ENCODE measurements at regions not wholly inside any gene's neighbourhood (a gene's known extent, or its start where the extent isn't known, plus 50 kb on each side); places are given as distances from the start of the nearest gene placed in this dataset.
"Not testable (repeated sequence)": the region's sequence is repeated elsewhere in the genome, so short reads cannot be mapped to it uniquely, and the experiment has no call there.

- Mint-ChIP-seq H3K36me3 (no peaks in the 10 kb centered on the region), H3K4me1 (no peaks in the 10 kb centered on the region), H3K27ac (no peak overlapping the region), H3K27me3 (peaks cover 8% of the 10 kb centered on the region), H3K9me3 (no peaks in the 10 kb centered on the region), H3K4me3 (no peak overlapping the region)
- ATAC-seq (ENCODE audit: low read depth) (no peak), DNase-seq (no peak)
- POLR2A ChIA-PET = no interaction called here
These were observed 146.8 kb downstream of the CYP26A1 start for GRCh38 chr10:93220296-93221170.

- H3K9me3 Mint-ChIP-seq = no peaks in the 10 kb centered on the region
These were observed 147.4 kb downstream of the CYP26A1 start for GRCh38 chr10:93221171-93221496.

GRCh38 chr10:93221521-93221920 lies 147.8 kb downstream of the CYP26A1 start:
- DNase-seq (no peak), ATAC-seq (ENCODE audit: low read depth) (no peak)
- Mint-ChIP-seq H3K9me3 (no peaks in the 10 kb centered on the region), H3K27ac (no peak overlapping the region), H3K4me1 (no peaks in the 10 kb centered on the region), H3K4me3 (no peak overlapping the region), H3K36me3 (no peaks in the 10 kb centered on the region), H3K27me3 (peaks cover 10% of the 10 kb centered on the region)
- POLR2A ChIA-PET = no interaction called here

More at GRCh38 chr10:93221171-93221496, 147.4 kb downstream of the CYP26A1 start:
- peaks cover 10% of the 10 kb centered on the region for H3K27me3 Mint-ChIP-seq
- POLR2A ChIA-PET = no interaction called here
- H3K27ac Mint-ChIP-seq = no peak overlapping the region
- ATAC-seq (ENCODE audit: low read depth) = no peak
- H3K4me3 Mint-ChIP-seq = no peak overlapping the region
- no peaks in the 10 kb centered on the region for H3K36me3 Mint-ChIP-seq
- no peak for DNase-seq
- H3K4me1 Mint-ChIP-seq = no peaks in the 10 kb centered on the region

GRCh38 chr10:93222211-93222754 lies 148.6 kb downstream of the CYP26A1 start:
- no peaks in the 10 kb centered on the region for H3K4me1 Mint-ChIP-seq
- H3K9me3 Mint-ChIP-seq = no peaks in the 10 kb centered on the region
- H3K36me3 Mint-ChIP-seq = no peaks in the 10 kb centered on the region
- H3K4me3 Mint-ChIP-seq = no peak overlapping the region
- POLR2A ChIA-PET = no interaction called here
- ATAC-seq (ENCODE audit: low read depth) (no peak), DNase-seq (no peak)
- H3K27me3 Mint-ChIP-seq = peaks cover 10% of the 10 kb centered on the region
- H3K27ac Mint-ChIP-seq = no peak overlapping the region

- H3K4me3 Mint-ChIP-seq = no peak overlapping the region
- H3K27me3 Mint-ChIP-seq = peaks cover 12% of the 10 kb centered on the region
- no peaks in the 10 kb centered on the region for H3K36me3 Mint-ChIP-seq
- ATAC-seq (ENCODE audit: low read depth) (no peak), DNase-seq (no peak)
- POLR2A ChIA-PET = no interaction called here
- no peaks in the 10 kb centered on the region for H3K4me1 Mint-ChIP-seq
- no peaks in the 10 kb centered on the region for H3K9me3 Mint-ChIP-seq
- H3K27ac Mint-ChIP-seq = no peak overlapping the region
These were observed 149.2 kb downstream of the CYP26A1 start for GRCh38 chr10:93222876-93223275.

- Mint-ChIP-seq H3K9me3 (no peaks in the 10 kb centered on the region), H3K27ac (no peak overlapping the region), H3K4me3 (no peak overlapping the region), H3K27me3 (peaks cover 14% of the 10 kb centered on the region), H3K4me1 (no peaks in the 10 kb centered on the region), H3K36me3 (no peaks in the 10 kb centered on the region)
- POLR2A ChIA-PET = no interaction called here
- DNase-seq (no peak), ATAC-seq (ENCODE audit: low read depth) (no peak)
These were observed 149.6 kb downstream of the CYP26A1 start for GRCh38 chr10:93223336-93223735.

GRCh38 chr10:93224005-93224779 lies 150.5 kb downstream of the CYP26A1 start:
- H3K4me3 Mint-ChIP-seq = no peak overlapping the region
- DNase-seq (no peak), ATAC-seq (ENCODE audit: low read depth) (no peak)
- POLR2A ChIA-PET = no interaction called here
- peaks cover 14% of the 10 kb centered on the region for H3K27me3 Mint-ChIP-seq
- no peaks in the 10 kb centered on the region for H3K9me3 Mint-ChIP-seq
- H3K27ac Mint-ChIP-seq = no peak overlapping the region
- H3K4me1 Mint-ChIP-seq = no peaks in the 10 kb centered on the region
- no peaks in the 10 kb centered on the region for H3K36me3 Mint-ChIP-seq

GRCh38 chr10:93225938-93226337 lies 152.2 kb downstream of the CYP26A1 start:
- no peaks in the 10 kb centered on the region for H3K9me3 Mint-ChIP-seq
- H3K27me3 Mint-ChIP-seq = peaks cover 14% of the 10 kb centered on the region
- no peak for ATAC-seq (ENCODE audit: low read depth)
- no peak for DNase-seq
- no peaks in the 10 kb centered on the region for H3K4me1 Mint-ChIP-seq
- H3K36me3 Mint-ChIP-seq = no peaks in the 10 kb centered on the region
- POLR2A ChIA-PET = no interaction called here
- no peak overlapping the region for H3K27ac Mint-ChIP-seq
- no peak overlapping the region for H3K4me3 Mint-ChIP-seq

GRCh38 chr10:93226619-93227018 lies 152.9 kb downstream of the CYP26A1 start:
- DNase-seq = no peak
- Mint-ChIP-seq H3K4me1 (no peaks in the 10 kb centered on the region), H3K27me3 (peaks cover 14% of the 10 kb centered on the region), H3K36me3 (no peaks in the 10 kb centered on the region), H3K27ac (no peak overlapping the region), H3K9me3 (no peaks in the 10 kb centered on the region), H3K4me3 (no peak overlapping the region)
- no peak for ATAC-seq (ENCODE audit: low read depth)
- POLR2A ChIA-PET = no interaction called here

- DNase-seq; H3K27ac Mint-ChIP-seq; H3K9me3 Mint-ChIP-seq; ATAC-seq (ENCODE audit: low read depth); POLR2A ChIA-PET; H3K4me1 Mint-ChIP-seq; H3K36me3 Mint-ChIP-seq; H3K4me3 Mint-ChIP-seq: not testable (repeated sequence)
- peaks cover 13% of the 10 kb centered on the region for H3K27me3 Mint-ChIP-seq
These were observed 156.9 kb downstream of the CYP26A1 start for GRCh38 chr10:93230596-93230995.

GRCh38 chr10:93232159-93232558 lies 158.5 kb downstream of the CYP26A1 start:
- ATAC-seq (ENCODE audit: low read depth) = not testable (repeated sequence)

GRCh38 chr10:93234940-93235339 lies 161.2 kb downstream of the CYP26A1 start:
- H3K9me3 Mint-ChIP-seq; POLR2A ChIA-PET; DNase-seq; H3K27me3 Mint-ChIP-seq; H3K27ac Mint-ChIP-seq; H3K36me3 Mint-ChIP-seq; ATAC-seq (ENCODE audit: low read depth); H3K4me3 Mint-ChIP-seq; H3K4me1 Mint-ChIP-seq: not testable (repeated sequence)

More at GRCh38 chr10:93232159-93232558, 158.5 kb downstream of the CYP26A1 start:
- peaks cover 13% of the 10 kb centered on the region for H3K27me3 Mint-ChIP-seq
- H3K27ac Mint-ChIP-seq, H3K36me3 Mint-ChIP-seq, DNase-seq, H3K4me3 Mint-ChIP-seq, H3K9me3 Mint-ChIP-seq, H3K4me1 Mint-ChIP-seq, POLR2A ChIA-PET: not testable (repeated sequence)

GRCh38 chr10:93235686-93236085 lies 162.0 kb downstream of the CYP26A1 start:
- no peak overlapping the region for H3K27ac Mint-ChIP-seq
- H3K4me3 Mint-ChIP-seq = no peak overlapping the region
- ATAC-seq (ENCODE audit: low read depth) (no peak), DNase-seq (no peak)
- no peaks in the 10 kb centered on the region for H3K4me1 Mint-ChIP-seq
- peaks cover 11% of the 10 kb centered on the region for H3K27me3 Mint-ChIP-seq
- no peaks in the 10 kb centered on the region for H3K9me3 Mint-ChIP-seq
- H3K36me3 Mint-ChIP-seq = no peaks in the 10 kb centered on the region
- POLR2A ChIA-PET = no interaction called here

All from activated naive CD8-positive, alpha-beta T cell treated with anti-CD3 and anti-CD28 coated beads, Interleukin-2, amount 10 ng/mL, durations not matched to agents 7 days and 5 days (primary cell).